ENCODE measurements at regions not wholly inside any gene's neighbourhood (a gene's known extent, or its start where the extent isn't known, plus 50 kb on each side); places are given as distances from the start of the nearest gene placed in this dataset.
A peak's percentile ranks its signal among the peaks of the same experiment; 100 is the strongest.
"Not testable (repeated sequence)": the region's sequence is repeated elsewhere in the genome, so short reads cannot be mapped to it uniquely, and the experiment has no call there.

- not testable (repeated sequence) for DNase-seq (ENCODE audit: low read depth)
- H3K4me3 ChIP-seq (ENCODE audit: low read depth, low read length) = peak overlapping the region; percentile 23
Measured at GRCh38 chr9:62830829-62831459, 1641.1 kb downstream of the SPATA31A7 start.

DNA sequence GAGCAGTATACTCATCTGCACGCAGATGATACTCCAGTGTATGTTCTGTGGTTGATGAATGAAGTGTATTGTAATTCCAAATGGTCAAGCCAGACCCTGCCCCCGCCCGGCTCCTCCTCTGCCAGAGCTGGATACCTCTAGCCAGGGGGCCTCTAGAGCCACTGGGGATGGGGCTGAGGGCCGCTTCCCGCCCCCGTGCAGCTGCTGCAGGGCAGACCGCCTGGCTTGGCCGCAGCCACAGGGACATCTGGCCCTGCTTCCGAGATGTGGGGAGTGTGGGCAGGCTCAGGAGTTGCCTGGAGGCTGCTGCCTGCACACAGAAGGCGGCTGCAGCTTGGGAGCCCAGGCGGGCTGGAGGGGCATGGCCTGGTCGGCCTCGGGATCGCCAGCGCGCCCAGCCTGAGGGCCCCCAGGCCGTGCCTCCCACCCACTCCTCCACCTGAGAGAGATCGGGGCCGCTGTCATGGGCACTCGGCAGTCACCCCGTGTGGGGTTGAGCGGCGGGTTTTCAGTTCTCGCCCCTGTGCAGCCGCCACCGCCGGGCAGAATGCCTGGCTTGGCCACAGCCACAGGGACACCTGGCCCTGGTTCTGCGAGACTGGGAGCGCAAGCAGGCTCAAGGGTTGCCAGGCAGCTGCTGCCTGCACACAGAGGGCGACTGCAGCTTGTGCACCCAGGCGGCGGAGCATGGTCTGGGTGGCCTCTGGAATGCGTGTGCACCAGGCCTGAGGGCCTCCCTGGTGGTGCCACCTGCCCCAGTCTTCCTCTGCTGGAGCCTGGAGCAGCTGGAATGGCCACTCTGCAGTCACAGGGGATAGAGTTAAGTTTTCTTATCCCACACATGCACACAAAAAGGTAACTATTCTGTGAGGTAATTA lies 1643.7 kb downstream of the SPATA31A7 start:
- H3K4me3 ChIP-seq (ENCODE audit: low read depth, low read length); DNase-seq (ENCODE audit: low read depth): not testable (repeated sequence)

DNA sequence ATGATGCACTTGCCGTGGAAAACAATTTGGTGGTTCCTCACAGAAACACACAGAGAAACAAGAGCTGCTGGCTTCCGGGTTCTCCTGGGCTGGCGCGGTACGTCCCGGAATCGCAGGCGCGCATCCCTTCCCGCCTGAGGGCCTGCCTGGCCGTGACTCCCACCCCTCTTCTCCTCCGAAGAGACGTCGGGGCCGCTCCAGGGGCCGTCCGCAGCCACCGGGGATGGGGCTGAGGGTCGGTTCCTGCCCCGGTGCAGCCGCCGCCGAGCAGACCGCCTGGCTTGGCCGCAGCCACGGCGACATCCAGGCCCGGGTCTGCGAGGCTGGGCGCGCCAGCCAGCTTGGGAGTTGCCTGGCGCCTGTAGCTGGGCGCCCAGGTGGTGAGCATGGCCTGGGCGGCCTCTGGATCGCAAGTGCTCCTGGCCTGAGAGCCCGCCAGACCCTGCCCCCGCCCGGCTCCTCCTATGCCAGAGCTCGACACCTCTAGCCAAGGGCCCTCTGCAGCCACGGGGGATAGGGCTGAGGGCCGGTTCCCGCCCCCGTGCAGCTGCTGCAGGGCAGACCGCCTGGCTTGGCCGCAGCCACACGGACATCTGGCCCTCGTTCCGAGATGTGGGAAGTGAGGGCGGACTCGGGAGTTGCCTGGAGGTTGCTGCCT lies 1647.5 kb downstream of the SPATA31A7 start:
- not testable (repeated sequence) for DNase-seq (ENCODE audit: low read depth)

GRCh38 chr9:62838024-62838718 lies 1648.3 kb downstream of the SPATA31A7 start:
- peak; percentile 32 for DNase-seq (ENCODE audit: low read depth)
- H3K4me3 ChIP-seq (ENCODE audit: low read depth, low read length) = peak overlapping the region; percentile 55

More for the DNA sequence above, 1647.5 kb downstream of the SPATA31A7 start:
- H3K4me3 ChIP-seq (ENCODE audit: low read depth, low read length) = peak overlapping the region; percentile 50

- H3K4me3 ChIP-seq (ENCODE audit: low read depth, low read length); DNase-seq (ENCODE audit: low read depth): not testable (repeated sequence)
Measured at GRCh38 chr9:62839168-62839567, 1649.3 kb downstream of the SPATA31A7 start.

GRCh38 chr9:62843145-62843544 lies 1653.3 kb downstream of the SPATA31A7 start:
- not testable (repeated sequence) for DNase-seq (ENCODE audit: low read depth); H3K4me3 ChIP-seq (ENCODE audit: low read depth, low read length)

- H3K4me3 ChIP-seq (ENCODE audit: low read depth, low read length); DNase-seq (ENCODE audit: low read depth): not testable (repeated sequence)
Measured at GRCh38 chr9:62843706-62844290, 1654.0 kb downstream of the SPATA31A7 start.

GRCh38 chr9:62844681-62845185 lies 1654.9 kb downstream of the SPATA31A7 start:
- H3K4me3 ChIP-seq (ENCODE audit: low read depth, low read length) = not testable (repeated sequence)

DNA sequence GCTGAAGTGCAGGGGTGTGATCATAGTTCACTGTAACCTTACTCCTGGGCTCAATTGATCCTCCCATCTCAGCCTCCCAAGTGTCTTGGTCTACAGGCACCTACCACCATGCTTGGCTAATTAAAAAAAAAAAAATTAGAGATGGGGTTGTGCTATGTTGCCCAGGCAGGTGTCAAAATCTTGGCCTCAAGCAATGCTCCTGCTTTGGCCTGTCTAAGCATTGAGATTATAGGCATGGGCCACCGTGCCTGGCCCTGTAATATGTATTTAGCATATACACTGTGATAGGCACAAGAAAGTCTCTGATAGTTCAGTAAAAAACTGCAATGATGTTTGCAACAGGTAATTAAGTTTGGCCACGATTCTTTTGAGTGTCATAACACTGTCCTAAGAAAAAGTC lies 1658.4 kb downstream of the SPATA31A7 start:
- DNase-seq (ENCODE audit: low read depth); H3K4me3 ChIP-seq (ENCODE audit: low read depth, low read length): not testable (repeated sequence)

More at GRCh38 chr9:62844681-62845185, 1654.9 kb downstream of the SPATA31A7 start:
- not testable (repeated sequence) for DNase-seq (ENCODE audit: low read depth)

DNA sequence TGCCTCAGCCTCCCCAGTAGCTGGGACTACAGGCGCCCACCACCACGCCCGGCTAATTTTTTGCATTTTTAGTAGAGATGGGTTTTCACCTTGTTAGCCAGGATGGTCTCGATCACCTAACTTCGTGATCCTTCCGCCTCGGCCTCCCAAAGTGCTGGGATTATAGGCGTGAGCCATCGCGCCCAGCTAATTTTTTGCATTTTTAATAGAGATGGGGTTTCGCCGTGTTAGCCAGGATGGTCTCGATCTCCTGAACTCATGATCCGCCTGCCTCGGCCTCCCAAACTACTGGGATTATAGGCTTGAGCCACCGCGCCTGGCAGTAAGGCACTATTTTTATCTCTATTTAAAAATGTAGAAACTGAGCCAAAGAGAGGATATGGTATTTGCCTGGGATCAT lies 1660.2 kb downstream of the SPATA31A7 start:
- DNase-seq (ENCODE audit: low read depth) = not testable (repeated sequence)

DNA sequence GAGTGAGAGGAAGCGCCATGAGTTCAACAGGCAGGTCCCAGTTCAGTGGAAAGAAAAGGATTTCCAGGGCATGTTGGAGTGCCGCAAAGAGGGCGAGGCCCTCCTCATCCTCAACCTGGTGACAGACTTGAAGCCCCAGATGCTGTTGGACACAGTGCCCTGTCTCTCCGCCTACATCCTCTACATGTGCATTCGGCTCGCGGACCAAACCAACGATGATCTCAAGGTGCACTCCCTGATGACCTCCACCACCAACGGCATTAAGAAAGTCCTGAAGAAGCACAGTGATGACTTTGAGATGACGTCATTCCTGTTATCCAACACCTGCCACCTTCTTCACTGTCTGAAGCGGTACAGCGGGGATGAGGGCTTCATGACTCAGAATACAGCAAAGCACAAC lies 1667.4 kb downstream of the SPATA31A7 start:
- DNase-seq (ENCODE audit: low read depth); H3K4me3 ChIP-seq (ENCODE audit: low read depth, low read length): not testable (repeated sequence)

More for the DNA sequence above, 1660.2 kb downstream of the SPATA31A7 start:
- H3K4me3 ChIP-seq (ENCODE audit: low read depth, low read length) = not testable (repeated sequence)

DNA sequence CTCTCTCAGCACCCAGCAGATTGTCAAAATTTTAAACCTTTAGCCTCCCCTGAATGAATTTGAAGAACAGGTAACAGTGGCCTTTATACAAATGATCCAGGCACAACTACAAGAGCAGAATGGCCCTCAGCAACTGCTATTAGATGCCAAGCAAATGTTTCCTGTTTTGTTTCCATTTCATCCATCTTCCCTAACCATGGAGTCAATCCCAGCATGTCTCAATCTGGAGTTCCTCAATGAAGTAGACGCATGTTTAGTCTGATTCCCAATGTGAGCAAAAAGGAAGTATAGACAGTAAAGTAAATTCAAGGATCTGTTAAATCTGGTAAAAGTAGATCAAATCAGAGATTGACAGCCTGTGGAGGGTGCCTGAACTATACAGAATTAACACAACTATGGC lies 1668.4 kb downstream of the SPATA31A7 start:
- not testable (repeated sequence) for DNase-seq (ENCODE audit: low read depth); H3K4me3 ChIP-seq (ENCODE audit: low read depth, low read length)

GRCh38 chr9:62860939-62861860 lies 1671.4 kb downstream of the SPATA31A7 start:
- H3K4me3 ChIP-seq (ENCODE audit: low read depth, low read length); DNase-seq (ENCODE audit: low read depth): not testable (repeated sequence)

DNA sequence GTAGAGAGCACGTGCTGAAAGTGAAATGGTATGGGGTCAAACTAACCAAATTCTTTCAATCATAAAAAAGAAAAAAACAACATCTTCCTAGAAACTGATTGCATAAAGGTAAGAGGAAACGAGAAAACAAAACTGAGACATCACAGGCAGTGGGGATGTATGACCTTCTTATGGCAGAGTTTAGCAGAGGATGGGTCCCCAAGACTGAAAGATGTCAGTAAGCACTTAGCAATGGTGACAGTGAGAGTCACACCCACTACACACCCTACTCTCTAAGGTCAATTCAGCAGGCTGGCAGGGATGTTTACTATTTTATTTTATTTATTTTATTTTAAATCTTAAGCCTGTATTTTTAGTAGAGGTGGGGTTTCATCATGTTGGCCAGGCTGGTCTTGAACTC lies 1672.3 kb downstream of the SPATA31A7 start:
- H3K4me3 ChIP-seq (ENCODE audit: low read depth, low read length); DNase-seq (ENCODE audit: low read depth): not testable (repeated sequence)

- H3K4me3 ChIP-seq (ENCODE audit: low read depth, low read length); DNase-seq (ENCODE audit: low read depth): not testable (repeated sequence)
Measured at GRCh38 chr9:62863319-62863718, 1673.5 kb downstream of the SPATA31A7 start.

DNA sequence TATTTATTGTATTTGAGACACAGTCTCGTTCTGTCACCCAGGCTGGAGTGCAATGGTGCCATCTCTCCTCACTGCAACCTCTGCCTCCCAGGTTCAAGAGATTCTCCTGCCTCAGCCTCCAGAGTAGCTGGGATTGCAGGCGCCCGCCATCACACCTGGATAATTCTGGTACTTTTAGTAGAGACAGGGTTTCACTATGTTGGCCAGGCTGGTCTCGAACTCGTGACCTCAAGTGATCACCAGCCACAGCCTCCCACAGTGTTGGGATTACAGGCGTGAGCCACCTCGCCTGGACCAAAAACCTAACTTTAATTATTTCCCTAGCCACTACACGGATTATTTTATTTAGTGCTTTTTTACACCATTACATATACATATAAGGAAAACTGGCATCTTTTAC lies 1674.0 kb downstream of the SPATA31A7 start:
- DNase-seq (ENCODE audit: low read depth) = not testable (repeated sequence)

More for the DNA sequence above, 1674.0 kb downstream of the SPATA31A7 start:
- H3K4me3 ChIP-seq (ENCODE audit: low read depth, low read length) = not testable (repeated sequence)

Data from epithelial cell of proximal tubule (primary cell).